H9 (cell line): ENCODE measurements at regions not wholly inside any gene's neighbourhood (a gene's known extent, or its start where the extent isn't known, plus 50 kb on each side); places are given as distances from the start of the nearest gene placed in this dataset.

Experiments
- DNase-seq: peaks from one replicate; pipeline ENCODE4 v3.0.0-alpha.2; 2017
- H2AFZ ChIP-seq: one replicate; pipeline ENCODE4 v1.6.1; 2013; ENCODE audit warnings: mild to moderate bottlenecking, low read length, control low read depth, moderate library complexity
- H2AK5ac ChIP-seq: 2 replicates; pipeline ENCODE4 v1.6.1; 2013; ENCODE audit warnings: low read length, control low read depth, mixed read lengths; ENCODE audit not compliant: insufficient read length
- H2BK120ac ChIP-seq: one replicate; pipeline ENCODE4 v1.6.1; 2013; ENCODE audit warnings: low read depth, mild to moderate bottlenecking, low read length, control low read depth, inconsistent platforms; ENCODE audit not compliant: poor library complexity, severe bottlenecking
- H2BK12ac ChIP-seq: 2 replicates; pipeline ENCODE4 v1.6.1; 2013; ENCODE audit warnings: low read length, control low read depth, mixed read lengths, low read depth; ENCODE audit not compliant: insufficient read length
- H2BK15ac ChIP-seq: 2 replicates; pipeline ENCODE4 v1.6.1; 2013; ENCODE audit warnings: low read depth, low read length, control low read depth
- H2BK20ac ChIP-seq: one replicate; pipeline ENCODE4 v1.6.1; 2013; ENCODE audit warnings: low read depth, mild to moderate bottlenecking, low read length, control low read depth, inconsistent platforms; ENCODE audit not compliant: poor library complexity, severe bottlenecking
- H2BK5ac ChIP-seq: 2 replicates; pipeline ENCODE4 v1.6.1; 2013; ENCODE audit warnings: low read length, control low read depth, mixed read lengths; ENCODE audit not compliant: insufficient read length
- H3K14ac ChIP-seq: 2 replicates; pipeline ENCODE4 v1.6.1; 2013; ENCODE audit warnings: low read length, control low read depth; ENCODE audit not compliant: insufficient read depth
- H3K18ac ChIP-seq: 2 replicates; pipeline ENCODE4 v1.6.1; 2013; ENCODE audit warnings: low read depth, mild to moderate bottlenecking, mixed read lengths, low read length, control low read depth; ENCODE audit not compliant: insufficient read length
- H3K23ac ChIP-seq: 2 replicates; pipeline ENCODE4 v1.6.1; 2013; ENCODE audit warnings: low read length, control low read depth, mixed read lengths, low read depth; ENCODE audit not compliant: insufficient read length
- H3K23me2 ChIP-seq: 2 replicates; pipeline ENCODE4 v1.6.1; 2013; ENCODE audit warnings: low read depth, mild to moderate bottlenecking, mixed read lengths, low read length, control low read depth; ENCODE audit not compliant: insufficient read length, poor library complexity, severe bottlenecking
- H3K27ac ChIP-seq: 2 replicates; pipeline ENCODE4 v1.5.1; 2013; ENCODE audit warnings: low read length, control low read depth, mixed read lengths, low read depth; ENCODE audit not compliant: insufficient read length
- H3K27me3 ChIP-seq: 2 replicates; pipeline ENCODE4 v1.6.1; 2013; ENCODE audit warnings: low read length, control low read depth, inconsistent platforms; ENCODE audit not compliant: insufficient read depth
- H3K4ac ChIP-seq: 2 replicates; pipeline ENCODE4 v1.6.1; 2013; ENCODE audit warnings: low read depth, mild to moderate bottlenecking, control low read depth, inconsistent platforms, low read length, moderate library complexity
- H3K4me1 ChIP-seq: 2 replicates; pipeline ENCODE4 v1.6.1; 2013; ENCODE audit warnings: low read length, control low read depth, inconsistent platforms; ENCODE audit not compliant: insufficient read depth
- H3K4me2 ChIP-seq: 2 replicates; pipeline ENCODE4 v1.6.1; 2013; ENCODE audit warnings: low read length, control low read depth, mixed read lengths; ENCODE audit not compliant: insufficient read length, insufficient read depth
- H3K56ac ChIP-seq: 2 replicates; pipeline ENCODE4 v1.6.1; 2013; ENCODE audit warnings: low read depth, mild to moderate bottlenecking, mixed read lengths, low read length, control low read depth; ENCODE audit not compliant: insufficient read length
- H3K79me1 ChIP-seq: 2 replicates; pipeline ENCODE4 v1.6.1; 2013; ENCODE audit warnings: low read depth, mild to moderate bottlenecking, moderate library complexity, low read length, control low read depth, inconsistent platforms; ENCODE audit not compliant: insufficient read depth, poor library complexity, severe bottlenecking
- H3K79me2 ChIP-seq: 2 replicates; pipeline ENCODE4 v1.6.1; 2013; ENCODE audit warnings: low read length, control low read depth, inconsistent platforms; ENCODE audit not compliant: insufficient read depth
- H3K9ac ChIP-seq: 2 replicates; pipeline ENCODE4 v1.6.1; 2013; ENCODE audit warnings: low read length, control low read depth, mixed read lengths; ENCODE audit not compliant: insufficient read length; ENCODE audit errors: extremely low read depth
- H3K9me3 ChIP-seq: one replicate; pipeline ENCODE4 v1.6.1; 2013; ENCODE audit warnings: low read depth, low read length, inconsistent platforms; ENCODE audit not compliant: control insufficient read depth
- H3T11ph ChIP-seq: one replicate; pipeline ENCODE4 v1.6.1; 2013; ENCODE audit warnings: mild to moderate bottlenecking, low read length, control low read depth, inconsistent platforms
- H4K20me1 ChIP-seq: one replicate; pipeline ENCODE4 v1.6.1; 2013; ENCODE audit not compliant: control insufficient read depth, insufficient read length, insufficient read depth
- H4K5ac ChIP-seq: 2 replicates; pipeline ENCODE4 v1.6.1; 2013; ENCODE audit warnings: low read depth, mild to moderate bottlenecking, mixed read lengths, low read length, control low read depth; ENCODE audit not compliant: insufficient read length
- H4K8ac ChIP-seq: replicated peaks from 2 replicates; pipeline ENCODE4 v1.6.1; 2013; ENCODE audit warnings: low read length, control low read depth, mixed read lengths, low read depth; ENCODE audit not compliant: insufficient read length
- H4K91ac ChIP-seq: 2 replicates; pipeline ENCODE4 v1.6.1; 2013; ENCODE audit warnings: low read depth, mild to moderate bottlenecking, moderate library complexity, mixed read lengths, low read length, control low read depth; ENCODE audit not compliant: insufficient read length
- H3K27ac Mint-ChIP-seq, 3 experiments: 2 replicates in 2 of 3; 3 replicates in 1 of 3; pipeline ENCODE4 v1.8.0; 2020 to 2021; ENCODE audit warnings: mixed read lengths in 3 of 3, mild to moderate bottlenecking in 1 of 3, moderate library complexity in 1 of 3
- H3K27me3 Mint-ChIP-seq: 2 replicates; pipeline ENCODE4 v1.8.0; 2021; ENCODE audit warnings: low read depth, mild to moderate bottlenecking, moderate library complexity, mixed read lengths
- H3K36me3 Mint-ChIP-seq, 3 experiments: 2 replicates in 2 of 3; 3 replicates in 1 of 3; pipeline ENCODE4 v1.8.0; 2020 to 2021; ENCODE audit warnings: low read depth in 3 of 3, mixed read lengths in 3 of 3; ENCODE audit not compliant: insufficient read depth in 1 of 3
- H3K4me1 Mint-ChIP-seq, 2 experiments: 2 replicates each; pipeline ENCODE4 v1.8.0; 2020; ENCODE audit warnings: mixed read lengths in 2 of 2
- H3K4me3 Mint-ChIP-seq, 2 experiments: 2 replicates in 1 of 2; 3 replicates in 1 of 2; pipeline ENCODE4 v1.8.0; 2020 to 2021; ENCODE audit warnings: mild to moderate bottlenecking in 2 of 2, mixed read lengths in 2 of 2, moderate library complexity in 1 of 2
- H3K9me3 Mint-ChIP-seq, 2 experiments: 2 replicates in 1 of 2; 3 replicates in 1 of 2; pipeline ENCODE4 v1.8.0; 2020; ENCODE audit warnings: mild to moderate bottlenecking in 2 of 2, mixed read lengths in 2 of 2, moderate library complexity in 1 of 2
- WGBS: extraction: QIAGEN DNeasy Blood & Tissue Kit; methylation state at CpG from one replicate; pipeline ENCODE4 v1.1.7; 2013; ENCODE audit warnings: missing lambda C conversion rate, low lambda C conversion rate, mixed read lengths; ENCODE audit not compliant: insufficient read length; ENCODE audit errors: extremely low coverage; 5-methylcytosine and 5-hydroxymethylcytosine counted together
- TF ChIP-seq, protein P1 (sequence below): fragments of 200-600 bp; sonication (generic); conservative IDR thresholded peaks from 3 replicates; pipeline ENCODE4 v1.8.0; 2021; ENCODE audit warnings: antibody characterized with exemption, mild to moderate bottlenecking

- H3K4me1 Mint-ChIP-seq: peaks cover 20 to 22% of the 10 kb centered on the region in 2 experiments
- no peak overlapping the region for H3K18ac ChIP-seq
- no peak overlapping the region for H3K27ac ChIP-seq
- H2BK12ac ChIP-seq: no peak overlapping the region
- H3T11ph ChIP-seq: no peak overlapping the region
- no peak overlapping the region for H3K56ac ChIP-seq
- H3K9ac ChIP-seq: no peak overlapping the region
- H3K14ac ChIP-seq: no peak overlapping the region
- peaks cover 7% of the 10 kb centered on the region for H3K27me3 Mint-ChIP-seq
- H3K27me3 ChIP-seq: no peaks in the 10 kb centered on the region; the same call in 1 of the 2 replicates
- H3K4me2 ChIP-seq: no peak overlapping the region
- no peak overlapping the region for H2BK5ac ChIP-seq
- no peak overlapping the region for H3K23ac ChIP-seq
- H3K27ac Mint-ChIP-seq: no peak overlapping the region
- H4K20me1 ChIP-seq: no peaks in the 10 kb centered on the region
- H2BK15ac ChIP-seq: no peak overlapping the region
- no peaks in the 10 kb centered on the region; a peak in 1 of 7 replicates for H3K36me3 Mint-ChIP-seq
- H3K4me1 ChIP-seq: no peaks in the 10 kb centered on the region
- no peaks in the 10 kb centered on the region for H3K9me3 ChIP-seq
- DNase-seq: no peak
- peak overlapping the region in 1 of 2 experiments; percentile 26; a peak in 1 of 5 replicates for H3K4me3 Mint-ChIP-seq
- H3K4ac ChIP-seq: no peak overlapping the region
- no peaks in the 10 kb centered on the region for H3K9me3 Mint-ChIP-seq
- no peak overlapping the region for H4K5ac ChIP-seq
- no peak overlapping the region for H2AFZ ChIP-seq
- WGBS: no CpG with 5 or more reads among the region's 20 CpGs
- H2AK5ac ChIP-seq: no peak overlapping the region
- no peak overlapping the region for H4K8ac ChIP-seq
- H2BK20ac ChIP-seq: no peak overlapping the region
- TF ChIP-seq, protein P1, sequence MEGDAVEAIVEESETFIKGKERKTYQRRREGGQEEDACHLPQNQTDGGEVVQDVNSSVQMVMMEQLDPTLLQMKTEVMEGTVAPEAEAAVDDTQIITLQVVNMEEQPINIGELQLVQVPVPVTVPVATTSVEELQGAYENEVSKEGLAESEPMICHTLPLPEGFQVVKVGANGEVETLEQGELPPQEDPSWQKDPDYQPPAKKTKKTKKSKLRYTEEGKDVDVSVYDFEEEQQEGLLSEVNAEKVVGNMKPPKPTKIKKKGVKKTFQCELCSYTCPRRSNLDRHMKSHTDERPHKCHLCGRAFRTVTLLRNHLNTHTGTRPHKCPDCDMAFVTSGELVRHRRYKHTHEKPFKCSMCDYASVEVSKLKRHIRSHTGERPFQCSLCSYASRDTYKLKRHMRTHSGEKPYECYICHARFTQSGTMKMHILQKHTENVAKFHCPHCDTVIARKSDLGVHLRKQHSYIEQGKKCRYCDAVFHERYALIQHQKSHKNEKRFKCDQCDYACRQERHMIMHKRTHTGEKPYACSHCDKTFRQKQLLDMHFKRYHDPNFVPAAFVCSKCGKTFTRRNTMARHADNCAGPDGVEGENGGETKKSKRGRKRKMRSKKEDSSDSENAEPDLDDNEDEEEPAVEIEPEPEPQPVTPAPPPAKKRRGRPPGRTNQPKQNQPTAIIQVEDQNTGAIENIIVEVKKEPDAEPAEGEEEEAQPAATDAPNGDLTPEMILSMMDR: no peak
- no peaks in the 10 kb centered on the region for H3K23me2 ChIP-seq
- no peak overlapping the region for H4K91ac ChIP-seq
- H2BK120ac ChIP-seq: no peak overlapping the region
- no peaks in the 10 kb centered on the region for H3K79me1 ChIP-seq
- no peaks in the 10 kb centered on the region for H3K79me2 ChIP-seq
These were observed 662.4 kb downstream of the GALR1 start for GRCh38 chr18:77911971-77912605.
